Lower leg skin (tissue), 4 donors: ENCODE measurements at regions not wholly inside any gene's neighbourhood (a gene's known extent, or its start where the extent isn't known, plus 50 kb on each side); places are given as distances from the start of the nearest gene placed in this dataset.

ENCODE experiments used
- DNase-seq, 2 donors: peaks; one replicate each; pipeline ENCODE4 v3.0.0-alpha.2; 2019; ENCODE audit warnings: low spot score in 2 of 2
- H3K4me3 ChIP-seq: fragments of 200-600 bp; sonication (generic); 2 replicates; pipeline ENCODE4 v1.5.1; 2017; ENCODE audit warnings: mild to moderate bottlenecking, low read depth; ENCODE audit not compliant: poor library complexity, severe bottlenecking
- CTCF ChIP-seq, 3 donors: fragments of 450-650 bp; IDR thresholded peaks; one replicate each; pipeline ENCODE4 v1.5.1; 2016; ENCODE audit warnings: antibody characterized with exemption in 3 of 3, mild to moderate bottlenecking in 3 of 3, moderate library complexity in 2 of 3
- POLR2A ChIP-seq, 2 donors: fragments of 450-650 bp; IDR thresholded peaks; one replicate each; pipeline ENCODE4 v1.6.1; 2016 to 2017; ENCODE audit warnings: antibody characterized with exemption in 2 of 2, mild to moderate bottlenecking in 1 of 2, moderate library complexity in 1 of 2
- WGBS, 2 donors: methylation state at CpG; one replicate each; pipeline ENCODE4 v1.1.5; 2018; 5-methylcytosine and 5-hydroxymethylcytosine counted together
- intact Hi-C: fragments of 100-400 bp; cut with DNase I; formaldehyde crosslinking; loops from one replicate; pipeline ENCODE4 v1.15.0; 2023; ENCODE audit warnings: low total_unique reads

GRCh38 chr20:40422656-40423055 is 266.4 kb downstream of the MAFB start:
- no peak for TF ChIP-seq POLR2A (IDR thresholded peaks at IDR 0.05)
- no peak for TF ChIP-seq CTCF (IDR thresholded peaks at IDR 0.05)
- H3K4me3 ChIP-seq: no peak overlapping the region
- no peak for DNase-seq
- intact Hi-C loops: no loop called here

GRCh38 chr20:40416274-40416673 is 272.8 kb downstream of the MAFB start:
- no peak overlapping the region for H3K4me3 ChIP-seq
- TF ChIP-seq POLR2A (IDR thresholded peaks at IDR 0.05) (no peak), CTCF (IDR thresholded peaks at IDR 0.05) (no peak)
- peak in 1 of 2 donors; percentile 42 for DNase-seq
- WGBS, 2 donors: 65 to 79% methylated on average over 1 of the region's 1 CpG
- intact Hi-C loops: loop anchor here (5.0 kb wide), 1 partner anchor 751 kb away; no protein-coding TSS in a partner anchor

DNA sequence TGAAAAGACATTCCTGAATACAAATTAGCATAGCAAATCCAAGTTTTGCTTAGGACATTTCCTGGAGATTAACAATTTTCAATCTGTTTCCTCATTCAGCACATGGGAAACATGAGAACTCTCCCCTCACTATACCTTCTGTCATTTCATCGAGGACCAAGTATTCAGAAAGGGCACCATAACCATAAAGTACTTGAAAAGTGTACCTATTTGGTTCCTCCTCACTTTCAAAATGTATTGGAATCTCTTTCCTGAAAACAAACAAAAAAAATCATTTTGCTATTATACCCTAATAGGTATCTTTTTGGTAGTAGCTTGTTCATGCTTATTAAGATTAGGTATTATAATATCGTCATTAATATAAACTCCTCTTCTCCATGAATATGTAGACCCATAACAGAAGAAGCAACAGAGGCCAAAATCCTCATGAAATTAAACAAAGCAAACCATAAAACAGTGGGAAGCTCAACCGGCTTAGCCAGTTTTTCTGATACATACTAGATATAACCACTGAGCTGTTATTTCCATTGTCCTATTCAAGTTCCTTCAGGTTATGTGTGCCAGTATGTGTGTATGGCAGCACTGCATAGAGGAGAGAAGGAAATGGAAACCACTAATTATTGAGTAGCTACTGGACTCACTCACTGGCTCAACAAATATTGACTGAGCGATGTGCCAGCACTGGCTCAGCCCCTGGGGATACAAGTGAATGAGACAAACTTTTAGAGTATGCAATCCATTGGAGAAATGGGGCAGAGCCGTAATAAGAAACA is 274.0 kb downstream of the MAFB start:
- intact Hi-C loops: loop anchor here (5.0 kb wide), 1 partner anchor 752 kb away; no protein-coding TSS in a partner anchor
- 54 to 64% methylated on average over 5 of the region's 5 CpGs for WGBS, 2 donors
- DNase-seq: no peak
- TF ChIP-seq CTCF (IDR thresholded peaks at IDR 0.05) (no peak), POLR2A (IDR thresholded peaks at IDR 0.05) (no peak)
- H3K4me3 ChIP-seq: no peak overlapping the region

GRCh38 chr20:40410028-40410427 is 279.0 kb downstream of the MAFB start:
- no peak overlapping the region for H3K4me3 ChIP-seq
- intact Hi-C loops: no loop called here
- TF ChIP-seq CTCF (IDR thresholded peaks at IDR 0.05) (no peak), POLR2A (IDR thresholded peaks at IDR 0.05) (no peak)
- DNase-seq: no peak
- 81 to 85% methylated on average over 3 of the region's 3 CpGs for WGBS, 2 donors

DNA sequence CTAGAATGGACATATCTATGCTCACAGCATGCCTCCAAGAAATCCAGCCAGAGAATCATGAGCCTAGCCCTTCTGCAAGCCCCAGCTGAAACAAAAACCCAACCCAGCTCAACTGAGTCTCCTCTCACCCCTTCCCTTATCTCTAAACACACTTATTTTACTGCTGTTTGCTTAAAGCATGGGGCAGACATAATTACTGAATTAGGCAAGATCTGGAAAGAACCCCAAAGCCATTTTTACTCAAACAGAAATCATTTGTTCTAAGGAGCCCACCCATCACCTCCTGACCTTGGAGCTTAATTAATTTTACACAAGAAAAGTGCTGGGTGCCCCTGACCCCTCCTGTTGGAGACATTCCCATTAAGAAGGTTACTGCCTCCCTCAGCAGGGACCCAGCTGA is 291.6 kb downstream of the MAFB start:
- no peak for TF ChIP-seq POLR2A (IDR thresholded peaks at IDR 0.05)
- no peak for DNase-seq
- intact Hi-C loops: no loop called here
- H3K4me3 ChIP-seq: no peak overlapping the region

- H3K4me3 ChIP-seq: no peak overlapping the region
- DNase-seq: no peak
- no peak for TF ChIP-seq CTCF (IDR thresholded peaks at IDR 0.05)
- no peak for TF ChIP-seq POLR2A (IDR thresholded peaks at IDR 0.05)
- intact Hi-C loops: no loop called here
- 90 to 91% methylated on average over 8 of the region's 8 CpGs for WGBS, 2 donors
Observed at GRCh38 chr20:40393197-40394079, 295.6 kb downstream of the MAFB start.
